ENCODE measurements at regions not wholly inside any gene's neighbourhood (a gene's known extent, or its start where the extent isn't known, plus 50 kb on each side); places are given as distances from the start of the nearest gene placed in this dataset.

DNA sequence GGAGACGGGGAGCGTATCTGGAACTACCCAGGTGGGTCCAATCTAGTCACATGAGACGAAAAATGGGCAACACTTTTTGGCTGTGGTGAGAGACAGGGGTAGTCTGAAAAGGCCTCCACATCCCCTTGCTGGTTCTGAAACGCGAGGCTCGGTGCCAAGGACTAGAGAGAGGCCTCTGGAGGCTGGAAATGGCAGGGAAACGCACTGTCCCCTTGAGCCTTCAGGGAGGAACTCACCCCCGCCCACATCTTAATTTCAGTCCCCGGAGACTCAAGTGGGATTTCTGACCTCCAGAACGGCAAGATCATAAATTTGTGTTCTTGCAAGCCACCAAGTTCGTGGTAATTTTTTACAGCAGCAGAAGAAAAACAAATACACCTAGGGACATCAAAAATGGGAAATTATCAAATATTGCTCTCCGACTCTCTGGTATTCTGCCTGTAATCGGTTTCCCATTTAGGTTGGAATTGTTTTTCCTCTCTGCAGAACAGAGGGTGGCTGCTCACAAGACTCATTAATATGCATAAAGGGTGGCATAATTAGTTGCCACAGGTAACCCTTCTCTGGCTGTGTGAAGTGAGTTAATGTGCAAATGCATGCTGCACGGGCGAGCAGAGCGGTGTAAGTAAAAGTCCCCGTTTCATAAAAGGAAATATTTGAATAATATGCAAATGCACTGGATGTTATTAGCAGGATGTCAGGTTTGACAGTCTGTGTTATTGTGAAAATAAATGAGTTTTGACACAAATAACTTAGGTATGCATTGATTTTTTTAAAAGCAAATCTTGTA lies 185.7 kb downstream of the ARRDC4 start:
- Histone ChIP-seq H3K27me3 (ENCODE audit: low read depth, low read length) (no peaks in the 10 kb centered on the region), H3K4me1 (ENCODE audit: control insufficient read depth in 1 of 2, insufficient read depth in 2 of 2, low read length in 2 of 2) (no peaks in the 10 kb centered on the region), H3K9me3 (ENCODE audit: control insufficient read depth in 1 of 2, low read length in 2 of 2) (no peaks in the 10 kb centered on the region), H3K4me3 (ENCODE audit: low read depth in 1 of 2, low read length in 2 of 2) (no peak overlapping the region), H3K27ac (ENCODE audit: low read length) (no peak overlapping the region), H3K36me3 (ENCODE audit: control insufficient read depth in 1 of 2, insufficient read depth in 2 of 2, low read length in 2 of 2) (no peaks in the 10 kb centered on the region)

DNA sequence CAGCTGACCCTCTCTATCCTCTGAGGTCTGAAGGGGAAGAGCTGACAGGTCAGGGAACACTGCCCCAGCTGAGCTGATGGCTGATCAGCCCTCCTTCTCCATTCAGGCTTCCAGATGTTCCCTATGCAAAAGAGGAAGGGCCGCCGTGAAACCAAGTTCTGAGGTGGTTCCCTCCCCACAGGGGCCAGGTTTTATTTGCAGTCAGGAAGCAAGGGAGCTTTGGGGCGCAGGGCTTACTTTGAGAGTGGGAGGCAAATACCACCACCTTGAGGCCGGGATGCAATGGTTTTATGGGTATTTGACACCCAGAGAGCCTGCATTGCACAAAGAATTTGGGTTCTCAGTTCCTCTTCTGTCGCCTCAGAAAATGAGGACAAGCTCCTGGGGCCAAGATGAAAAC lies 186.9 kb downstream of the ARRDC4 start:
- Histone ChIP-seq H3K27ac (ENCODE audit: low read length) (no peak overlapping the region), H3K9me3 (ENCODE audit: control insufficient read depth in 1 of 2, low read length in 2 of 2) (no peaks in the 10 kb centered on the region), H3K27me3 (ENCODE audit: low read depth, low read length) (no peaks in the 10 kb centered on the region), H3K36me3 (ENCODE audit: control insufficient read depth in 1 of 2, insufficient read depth in 2 of 2, low read length in 2 of 2) (no peaks in the 10 kb centered on the region), H3K4me1 (ENCODE audit: control insufficient read depth in 1 of 2, insufficient read depth in 2 of 2, low read length in 2 of 2) (no peaks in the 10 kb centered on the region), H3K4me3 (ENCODE audit: low read depth in 1 of 2, low read length in 2 of 2) (no peak overlapping the region)

DNA sequence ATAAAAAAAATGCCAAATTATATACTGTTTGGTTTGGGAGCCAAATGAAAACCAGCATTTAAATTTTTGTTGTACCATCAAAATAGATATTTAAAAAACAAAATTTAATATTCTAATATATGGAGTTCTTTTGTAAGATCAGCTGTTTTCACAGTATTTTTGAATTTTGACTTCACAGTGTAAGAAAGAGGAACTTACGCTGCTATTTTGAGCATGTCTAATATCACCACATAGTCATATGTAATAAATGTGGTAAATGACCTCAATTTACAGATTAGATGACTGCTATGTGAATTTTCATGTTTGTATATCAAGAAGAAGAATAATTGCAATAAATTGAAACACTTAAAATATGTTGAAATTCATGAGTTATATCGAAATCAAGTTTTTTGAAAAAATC lies 189.6 kb downstream of the ARRDC4 start:
- H3K27me3 ChIP-seq (ENCODE audit: low read depth, low read length), result no peaks in the 10 kb centered on the region
- no peaks in the 10 kb centered on the region for H3K36me3 ChIP-seq (ENCODE audit: control insufficient read depth in 1 of 2, insufficient read depth in 2 of 2, low read length in 2 of 2)
- H3K4me1 ChIP-seq (ENCODE audit: control insufficient read depth in 1 of 2, insufficient read depth in 2 of 2, low read length in 2 of 2), result no peaks in the 10 kb centered on the region
- no peak overlapping the region for H3K27ac ChIP-seq (ENCODE audit: low read length)
- no peaks in the 10 kb centered on the region for H3K9me3 ChIP-seq (ENCODE audit: control insufficient read depth in 1 of 2, low read length in 2 of 2)
- H3K4me3 ChIP-seq (ENCODE audit: low read depth in 1 of 2, low read length in 2 of 2), result no peak overlapping the region

DNA sequence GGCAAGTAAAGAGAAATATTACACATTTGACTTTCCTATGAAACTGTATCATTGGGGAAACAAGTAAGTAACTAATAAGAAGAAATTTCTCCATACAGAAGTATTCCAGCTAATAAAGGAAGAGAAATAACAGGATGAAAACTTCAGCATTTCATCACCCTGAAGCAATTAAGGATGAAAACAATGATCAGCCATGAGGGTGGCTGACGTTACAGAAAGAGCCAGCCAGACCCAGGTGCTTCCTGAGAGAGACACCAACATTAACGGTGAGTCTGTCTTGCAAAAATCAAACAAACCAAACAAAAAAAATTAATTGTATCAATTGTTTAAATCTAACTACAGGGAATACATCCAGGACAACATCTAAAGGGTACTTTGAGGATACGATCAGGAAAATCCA lies 190.0 kb downstream of the ARRDC4 start:
- no peak overlapping the region for H3K27ac ChIP-seq (ENCODE audit: low read length)
- no peaks in the 10 kb centered on the region for H3K9me3 ChIP-seq (ENCODE audit: control insufficient read depth in 1 of 2, low read length in 2 of 2)
- H3K36me3 ChIP-seq (ENCODE audit: control insufficient read depth in 1 of 2, insufficient read depth in 2 of 2, low read length in 2 of 2), result no peaks in the 10 kb centered on the region
- no peak overlapping the region for H3K4me3 ChIP-seq (ENCODE audit: low read depth in 1 of 2, low read length in 2 of 2)
- no peaks in the 10 kb centered on the region for H3K4me1 ChIP-seq (ENCODE audit: control insufficient read depth in 1 of 2, insufficient read depth in 2 of 2, low read length in 2 of 2)
- H3K27me3 ChIP-seq (ENCODE audit: low read depth, low read length), result no peaks in the 10 kb centered on the region

DNA sequence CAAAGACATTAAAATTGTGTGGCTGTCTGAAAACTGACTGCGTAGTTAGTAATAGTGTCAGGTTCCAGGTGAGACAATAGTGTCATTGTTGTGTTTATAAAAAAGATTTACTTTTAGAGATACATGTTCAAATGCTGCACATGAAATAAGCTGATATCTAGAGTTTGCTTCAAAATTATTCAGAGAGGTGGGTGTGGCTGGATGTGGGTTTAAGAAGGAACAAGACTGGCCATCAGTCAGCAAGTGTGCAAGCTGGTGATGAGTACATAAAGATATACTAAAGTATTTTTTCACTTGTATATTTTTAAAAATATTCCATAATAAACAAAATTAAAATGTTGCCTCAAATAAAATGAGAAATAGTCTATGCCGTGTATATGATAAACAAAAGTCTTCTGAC lies 190.6 kb downstream of the ARRDC4 start:
- Histone ChIP-seq H3K4me1 (ENCODE audit: control insufficient read depth in 1 of 2, insufficient read depth in 2 of 2, low read length in 2 of 2) (no peaks in the 10 kb centered on the region), H3K36me3 (ENCODE audit: control insufficient read depth in 1 of 2, insufficient read depth in 2 of 2, low read length in 2 of 2) (no peaks in the 10 kb centered on the region), H3K4me3 (ENCODE audit: low read depth in 1 of 2, low read length in 2 of 2) (no peak overlapping the region), H3K9me3 (ENCODE audit: control insufficient read depth in 1 of 2, low read length in 2 of 2) (no peaks in the 10 kb centered on the region), H3K27me3 (ENCODE audit: low read depth, low read length) (no peaks in the 10 kb centered on the region), H3K27ac (ENCODE audit: low read length) (no peak overlapping the region)

DNA sequence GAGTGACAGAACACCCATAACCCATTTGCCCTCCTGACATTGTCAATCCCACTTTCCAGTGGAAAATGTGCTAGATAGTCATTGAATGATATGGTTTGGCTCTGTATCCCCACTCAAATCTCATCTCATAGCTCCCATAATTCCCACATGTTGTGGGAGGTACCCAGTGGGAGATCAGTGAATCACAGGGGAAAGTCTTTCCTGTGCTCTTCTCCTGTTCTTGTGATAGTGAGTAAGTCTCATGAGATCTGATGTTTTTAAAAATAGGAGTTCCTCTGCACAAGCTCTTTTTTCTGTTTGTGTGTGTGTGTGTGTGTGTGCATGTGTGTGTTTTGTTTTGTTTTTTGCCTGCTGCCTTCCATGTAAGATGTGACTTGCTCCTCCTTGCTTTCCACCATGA lies 191.7 kb downstream of the ARRDC4 start:
- Histone ChIP-seq H3K4me3 (ENCODE audit: low read depth in 1 of 2, low read length in 2 of 2) (no peak overlapping the region), H3K36me3 (ENCODE audit: control insufficient read depth in 1 of 2, insufficient read depth in 2 of 2, low read length in 2 of 2) (no peaks in the 10 kb centered on the region), H3K4me1 (ENCODE audit: control insufficient read depth in 1 of 2, insufficient read depth in 2 of 2, low read length in 2 of 2) (no peaks in the 10 kb centered on the region), H3K27me3 (ENCODE audit: low read depth, low read length) (no peaks in the 10 kb centered on the region), H3K9me3 (ENCODE audit: control insufficient read depth in 1 of 2, low read length in 2 of 2) (no peaks in the 10 kb centered on the region), H3K27ac (ENCODE audit: low read length) (no peak overlapping the region)

DNA sequence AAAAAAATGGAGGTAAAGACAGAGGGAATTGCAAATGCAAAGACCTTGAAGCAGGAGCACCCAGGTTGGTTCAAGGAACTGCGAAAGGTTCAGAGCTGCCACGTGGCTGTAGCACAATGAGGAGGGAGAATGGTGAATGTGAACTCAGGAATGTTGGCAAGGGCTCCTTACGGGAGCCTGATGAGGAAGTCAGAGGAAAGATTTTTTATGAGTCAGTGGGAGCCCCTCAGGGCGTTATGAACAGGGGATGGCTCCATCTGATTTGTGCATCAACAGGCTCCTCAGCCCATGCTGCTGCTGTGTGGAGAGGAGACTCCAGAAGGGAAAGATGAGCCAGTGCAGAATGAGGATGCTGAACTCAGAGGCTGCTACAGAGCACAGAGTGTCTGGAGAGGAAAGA lies 194.4 kb downstream of the ARRDC4 start:
- Histone ChIP-seq H3K4me1 (ENCODE audit: control insufficient read depth in 1 of 2, insufficient read depth in 2 of 2, low read length in 2 of 2) (no peaks in the 10 kb centered on the region), H3K4me3 (ENCODE audit: low read depth in 1 of 2, low read length in 2 of 2) (no peak overlapping the region), H3K36me3 (ENCODE audit: control insufficient read depth in 1 of 2, insufficient read depth in 2 of 2, low read length in 2 of 2) (no peaks in the 10 kb centered on the region), H3K27ac (ENCODE audit: low read length) (no peak overlapping the region), H3K27me3 (ENCODE audit: low read depth, low read length) (no peaks in the 10 kb centered on the region), H3K9me3 (ENCODE audit: control insufficient read depth in 1 of 2, low read length in 2 of 2) (no peaks in the 10 kb centered on the region)

DNA sequence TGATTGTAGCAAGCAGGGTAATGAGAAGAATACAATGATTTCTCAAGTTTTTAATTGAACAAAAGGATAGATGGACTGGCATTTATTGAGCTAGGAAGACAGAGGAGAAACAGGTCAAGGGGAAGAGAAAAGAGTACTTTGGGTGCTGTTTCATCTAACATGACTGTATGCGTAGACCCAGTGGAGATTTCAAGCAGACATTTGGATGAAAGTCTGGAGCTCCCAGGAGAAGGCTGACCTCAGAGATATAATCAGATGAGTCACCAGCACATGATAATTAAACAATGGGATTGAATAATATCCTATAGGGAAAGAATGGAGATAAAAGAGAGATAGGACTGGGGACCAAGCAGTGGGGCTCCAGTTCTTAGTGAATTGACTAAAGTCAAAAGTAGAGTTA lies 194.9 kb downstream of the ARRDC4 start:
- Histone ChIP-seq H3K4me1 (ENCODE audit: control insufficient read depth in 1 of 2, insufficient read depth in 2 of 2, low read length in 2 of 2) (no peaks in the 10 kb centered on the region), H3K27me3 (ENCODE audit: low read depth, low read length) (no peaks in the 10 kb centered on the region), H3K4me3 (ENCODE audit: low read depth in 1 of 2, low read length in 2 of 2) (no peak overlapping the region), H3K9me3 (ENCODE audit: control insufficient read depth in 1 of 2, low read length in 2 of 2) (no peaks in the 10 kb centered on the region), H3K27ac (ENCODE audit: low read length) (no peak overlapping the region), H3K36me3 (ENCODE audit: control insufficient read depth in 1 of 2, insufficient read depth in 2 of 2, low read length in 2 of 2) (no peaks in the 10 kb centered on the region)

DNA sequence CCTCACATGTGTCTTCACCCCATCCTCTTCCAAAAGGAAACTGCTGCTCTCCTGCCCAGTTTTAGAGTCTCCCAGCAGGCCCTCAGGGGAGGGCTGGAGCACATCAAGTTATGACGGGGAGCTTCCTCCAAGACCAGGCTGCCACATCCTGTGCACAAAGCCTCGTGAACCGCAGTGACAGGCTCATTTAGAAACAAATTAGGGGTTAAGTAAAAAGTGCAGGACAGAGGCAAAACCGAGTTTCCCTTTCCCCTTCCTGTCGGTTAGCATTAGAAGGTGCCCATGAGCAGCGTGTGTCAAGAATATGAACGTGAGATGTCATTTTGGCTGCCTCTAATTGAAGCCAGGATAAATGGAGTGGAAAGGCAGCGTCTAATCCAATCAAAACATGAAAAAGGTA lies 199.7 kb downstream of the ARRDC4 start:
- Histone ChIP-seq H3K27me3 (ENCODE audit: low read depth, low read length) (no peaks in the 10 kb centered on the region), H3K9me3 (ENCODE audit: control insufficient read depth in 1 of 2, low read length in 2 of 2) (no peaks in the 10 kb centered on the region), H3K4me3 (ENCODE audit: low read depth in 1 of 2, low read length in 2 of 2) (no peak overlapping the region), H3K27ac (ENCODE audit: low read length) (no peak overlapping the region), H3K36me3 (ENCODE audit: control insufficient read depth in 1 of 2, insufficient read depth in 2 of 2, low read length in 2 of 2) (no peaks in the 10 kb centered on the region), H3K4me1 (ENCODE audit: control insufficient read depth in 1 of 2, insufficient read depth in 2 of 2, low read length in 2 of 2) (no peaks in the 10 kb centered on the region)

DNA sequence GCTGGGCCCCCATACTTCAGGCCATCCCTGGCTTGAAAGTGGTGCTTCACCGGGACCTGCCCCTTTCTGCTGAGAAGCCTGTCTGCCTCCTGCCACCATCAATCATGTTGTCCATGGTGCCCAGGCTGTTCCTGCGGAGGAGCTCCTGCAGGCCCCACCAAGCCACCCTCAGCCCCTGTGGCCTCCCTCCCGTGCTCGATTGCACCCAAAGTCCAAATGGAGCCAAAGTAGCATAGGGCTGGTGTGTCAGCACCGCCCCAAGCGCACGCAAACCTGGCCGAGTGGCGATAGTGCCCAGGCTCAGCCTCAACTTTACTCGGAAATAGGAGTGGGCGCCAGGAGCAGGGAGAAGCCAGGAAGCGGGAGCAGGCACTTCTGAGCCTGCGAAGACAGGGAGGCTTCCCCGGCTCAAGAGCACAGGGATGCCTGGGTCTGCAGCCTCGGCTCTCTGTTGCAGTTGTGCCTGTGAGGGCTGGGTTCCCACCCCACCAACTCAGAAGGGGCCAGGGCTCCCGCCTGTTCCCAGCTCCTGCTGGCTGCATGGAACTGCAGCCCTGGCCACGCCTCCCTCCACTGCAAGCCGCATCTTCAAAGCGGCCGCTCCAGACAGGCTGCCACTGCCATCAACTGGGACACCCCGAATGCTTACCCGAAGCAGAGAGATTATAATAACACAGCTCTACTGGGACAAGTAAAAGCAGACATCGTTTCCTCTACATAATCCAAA lies 203.0 kb downstream of the ARRDC4 start:
- H3K4me3 ChIP-seq (ENCODE audit: low read depth in 1 of 2, low read length in 2 of 2), result no peak overlapping the region
- H3K27ac ChIP-seq (ENCODE audit: low read length), result no peak overlapping the region
- no peaks in the 10 kb centered on the region for H3K36me3 ChIP-seq (ENCODE audit: control insufficient read depth in 1 of 2, insufficient read depth in 2 of 2, low read length in 2 of 2)
- no peaks in the 10 kb centered on the region for H3K9me3 ChIP-seq (ENCODE audit: control insufficient read depth in 1 of 2, low read length in 2 of 2)
- no peaks in the 10 kb centered on the region for H3K27me3 ChIP-seq (ENCODE audit: low read depth, low read length)
- H3K4me1 ChIP-seq (ENCODE audit: control insufficient read depth in 1 of 2, insufficient read depth in 2 of 2, low read length in 2 of 2), result no peaks in the 10 kb centered on the region

DNA sequence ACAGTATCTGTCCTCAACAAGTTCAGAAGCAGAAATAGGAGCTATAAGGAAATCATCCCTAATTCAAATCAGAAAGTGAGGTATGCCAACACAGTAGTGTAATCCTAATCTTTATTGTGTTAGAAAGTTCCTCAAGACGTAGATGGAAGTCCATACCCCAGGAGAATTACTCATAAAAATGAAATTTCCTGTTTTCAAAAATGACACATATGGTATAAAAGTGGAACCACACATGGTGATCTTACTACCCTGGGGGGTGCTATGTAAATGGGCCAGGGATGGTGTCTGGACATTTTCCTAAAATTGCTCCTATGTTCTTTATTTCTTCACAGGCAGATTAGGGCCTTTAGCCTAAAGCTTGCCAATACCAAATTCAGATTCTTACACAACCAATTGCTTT lies 204.1 kb downstream of the ARRDC4 start:
- Histone ChIP-seq H3K9me3 (ENCODE audit: control insufficient read depth in 1 of 2, low read length in 2 of 2) (no peaks in the 10 kb centered on the region), H3K27me3 (ENCODE audit: low read depth, low read length) (no peaks in the 10 kb centered on the region), H3K4me1 (ENCODE audit: control insufficient read depth in 1 of 2, insufficient read depth in 2 of 2, low read length in 2 of 2) (no peaks in the 10 kb centered on the region), H3K4me3 (ENCODE audit: low read depth in 1 of 2, low read length in 2 of 2) (no peak overlapping the region), H3K27ac (ENCODE audit: low read length) (no peak overlapping the region), H3K36me3 (ENCODE audit: control insufficient read depth in 1 of 2, insufficient read depth in 2 of 2, low read length in 2 of 2) (no peaks in the 10 kb centered on the region)

DNA sequence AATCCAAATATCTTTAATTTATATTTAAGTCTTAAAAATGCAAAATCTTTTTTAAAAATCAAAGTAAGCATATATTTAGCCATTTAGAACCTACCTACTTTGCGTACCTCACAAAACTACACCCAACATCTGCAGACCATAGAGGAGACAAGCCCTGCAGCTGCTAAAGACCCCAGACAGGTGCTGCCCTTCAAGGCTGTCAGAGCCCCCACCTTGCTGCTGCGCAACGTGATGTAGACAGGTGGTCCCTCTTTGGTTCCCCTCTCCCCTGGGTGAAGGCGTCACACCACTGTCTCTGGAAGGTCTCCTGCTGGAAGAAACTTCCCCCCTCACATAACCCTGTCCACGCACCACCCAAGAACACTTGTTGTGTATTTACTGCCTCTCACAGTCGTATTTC lies 204.5 kb downstream of the ARRDC4 start:
- no peak overlapping the region for H3K4me3 ChIP-seq (ENCODE audit: low read depth in 1 of 2, low read length in 2 of 2)
- no peaks in the 10 kb centered on the region for H3K9me3 ChIP-seq (ENCODE audit: control insufficient read depth in 1 of 2, low read length in 2 of 2)
- H3K4me1 ChIP-seq (ENCODE audit: control insufficient read depth in 1 of 2, insufficient read depth in 2 of 2, low read length in 2 of 2), result no peaks in the 10 kb centered on the region
- no peaks in the 10 kb centered on the region for H3K36me3 ChIP-seq (ENCODE audit: control insufficient read depth in 1 of 2, insufficient read depth in 2 of 2, low read length in 2 of 2)
- no peaks in the 10 kb centered on the region for H3K27me3 ChIP-seq (ENCODE audit: low read depth, low read length)
- no peak overlapping the region for H3K27ac ChIP-seq (ENCODE audit: low read length)
